OCI-LY1 (cell line): ENCODE measurements at regions not wholly inside any gene's neighbourhood (a gene's known extent, or its start where the extent isn't known, plus 50 kb on each side); places are given as distances from the start of the nearest gene placed in this dataset.

Experiments used
- H2AFZ ChIP-seq: fragments of 200-600 bp; sonication (generic), shearing (Covaris generic); 2 replicates; pipeline ENCODE4 v1.6.0; 2014; ENCODE audit warnings: antibody characterized with exemption, mild to moderate bottlenecking, low read length
- H3F3A ChIP-seq: fragments of 200-600 bp; sonication (generic), shearing (Covaris generic); 2 replicates; pipeline ENCODE4 v1.6.0; 2014; ENCODE audit warnings: mild to moderate bottlenecking, antibody characterized with exemption, low read length, moderate library complexity; ENCODE audit not compliant: insufficient read depth
- H3K27ac ChIP-seq: fragments of 200-600 bp; sonication (generic); 2 replicates; pipeline ENCODE4 v1.5.1; 2014; ENCODE audit warnings: low read length, mixed run types, mild to moderate bottlenecking, low read depth; ENCODE audit not compliant: poor library complexity, severe bottlenecking
- H3K27me3 ChIP-seq: fragments of 200-600 bp; sonication (generic); 2 replicates; pipeline ENCODE4 v1.6.0; 2014; ENCODE audit warnings: antibody characterized with exemption, mild to moderate bottlenecking, low read length, moderate library complexity; ENCODE audit not compliant: insufficient read depth
- H3K36me3 ChIP-seq: fragments of 200-600 bp; sonication (generic); 2 replicates; pipeline ENCODE4 v1.6.1; 2014; ENCODE audit warnings: mild to moderate bottlenecking, antibody characterized with exemption, low read length, moderate library complexity, mixed read lengths; ENCODE audit not compliant: insufficient read depth
- H3K4me1 ChIP-seq: fragments of 200-600 bp; sonication (generic); 2 replicates; pipeline ENCODE4 v1.5.1; 2014; ENCODE audit warnings: mild to moderate bottlenecking, low read length, moderate library complexity; ENCODE audit not compliant: insufficient read depth, severe bottlenecking
- H3K4me2 ChIP-seq: fragments of 200-600 bp; sonication (generic), shearing (Covaris generic); 2 replicates; pipeline ENCODE4 v1.6.1; 2014; ENCODE audit warnings: low read length
- H3K4me3 ChIP-seq: fragments of 200-600 bp; sonication (generic); 2 replicates; pipeline ENCODE4 v1.5.1; 2014; ENCODE audit warnings: low read length, low read depth, mild to moderate bottlenecking, mixed read lengths; ENCODE audit not compliant: poor library complexity, severe bottlenecking
- H3K79me2 ChIP-seq: fragments of 200-600 bp; shearing (Covaris generic); 2 replicates; pipeline ENCODE4 v1.6.1; 2016; ENCODE audit warnings: mixed run types, low read length, mixed read lengths; ENCODE audit not compliant: insufficient read depth
- H3K9ac ChIP-seq: fragments of 200-600 bp; sonication (generic), shearing (Covaris generic); 2 replicates; pipeline ENCODE4 v1.6.1; 2014; ENCODE audit warnings: mild to moderate bottlenecking, low read length, mixed read lengths
- H3K9me2 ChIP-seq: fragments of 200-600 bp; sonication (generic), shearing (Covaris generic); 2 replicates; pipeline ENCODE4 v1.6.1; 2014; ENCODE audit warnings: low read depth, mild to moderate bottlenecking, low read length, mixed read lengths
- H3K9me3 ChIP-seq: fragments of 200-600 bp; shearing (Covaris generic); 2 replicates; pipeline ENCODE4 v1.6.1; 2014; ENCODE audit warnings: low read length, mixed read lengths
- H4K20me1 ChIP-seq: fragments of 200-600 bp; sonication (generic), shearing (Covaris generic); 2 replicates; pipeline ENCODE4 v1.6.0; 2016; ENCODE audit warnings: mild to moderate bottlenecking, low read length; ENCODE audit not compliant: insufficient read depth
- EZH2 ChIP-seq: fragments of 200-600 bp; sonication (generic), shearing (Covaris generic); IDR thresholded peaks from 2 replicates; pipeline ENCODE4 v1.8.0; 2017; ENCODE audit warnings: borderline replicate concordance, mixed run types, mild to moderate bottlenecking, antibody characterized with exemption, low read length, moderate library complexity, mixed read lengths
- TF ChIP-seq, protein P1 (sequence below): fragments of 200-600 bp; sonication (generic), shearing (Covaris generic); IDR thresholded peaks from 2 replicates; pipeline ENCODE4 v1.5.1; 2017; ENCODE audit warnings: mild to moderate bottlenecking, antibody characterized with exemption, low read length, moderate library complexity, mixed read lengths

DNA sequence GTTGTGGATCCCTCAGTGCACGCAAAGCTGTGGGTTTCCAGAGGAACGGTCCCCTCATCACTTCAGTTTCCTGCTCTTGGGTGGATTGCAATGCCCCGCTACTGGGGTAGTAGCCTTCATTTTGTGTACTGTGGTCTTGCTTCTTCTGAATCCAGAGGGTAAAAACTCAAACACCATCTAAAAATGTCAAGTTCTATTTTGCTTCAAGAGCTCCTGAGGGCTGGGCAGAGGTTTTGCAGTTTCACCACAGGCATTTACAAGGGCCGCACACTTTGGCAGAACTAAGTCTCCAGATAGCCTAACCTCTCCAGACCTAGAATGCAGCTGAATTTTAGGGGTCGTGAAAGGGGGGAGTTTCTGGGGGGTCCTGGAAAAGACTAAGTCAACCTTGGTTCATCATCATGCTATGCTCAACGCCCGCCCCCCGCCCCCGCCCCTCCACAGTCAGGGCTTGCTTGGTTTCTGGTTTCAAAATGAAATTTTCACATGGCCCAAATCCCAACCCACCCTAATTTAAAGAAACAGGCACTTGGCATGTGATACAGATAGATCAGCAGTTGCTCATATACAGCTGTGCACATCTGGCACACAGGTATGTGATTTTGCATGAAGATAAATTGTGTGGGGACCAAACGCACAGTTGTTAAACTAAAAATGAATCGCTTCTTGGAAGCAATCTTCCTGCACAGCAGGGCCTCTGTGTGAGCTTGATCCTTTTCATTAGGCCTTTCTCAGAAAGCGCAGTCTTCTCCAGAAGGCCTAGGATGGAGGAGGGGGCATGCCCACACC is 329.6 kb downstream of the OSR1 start:
- no peak for TF ChIP-seq EZH2
- TF ChIP-seq, protein P1, sequence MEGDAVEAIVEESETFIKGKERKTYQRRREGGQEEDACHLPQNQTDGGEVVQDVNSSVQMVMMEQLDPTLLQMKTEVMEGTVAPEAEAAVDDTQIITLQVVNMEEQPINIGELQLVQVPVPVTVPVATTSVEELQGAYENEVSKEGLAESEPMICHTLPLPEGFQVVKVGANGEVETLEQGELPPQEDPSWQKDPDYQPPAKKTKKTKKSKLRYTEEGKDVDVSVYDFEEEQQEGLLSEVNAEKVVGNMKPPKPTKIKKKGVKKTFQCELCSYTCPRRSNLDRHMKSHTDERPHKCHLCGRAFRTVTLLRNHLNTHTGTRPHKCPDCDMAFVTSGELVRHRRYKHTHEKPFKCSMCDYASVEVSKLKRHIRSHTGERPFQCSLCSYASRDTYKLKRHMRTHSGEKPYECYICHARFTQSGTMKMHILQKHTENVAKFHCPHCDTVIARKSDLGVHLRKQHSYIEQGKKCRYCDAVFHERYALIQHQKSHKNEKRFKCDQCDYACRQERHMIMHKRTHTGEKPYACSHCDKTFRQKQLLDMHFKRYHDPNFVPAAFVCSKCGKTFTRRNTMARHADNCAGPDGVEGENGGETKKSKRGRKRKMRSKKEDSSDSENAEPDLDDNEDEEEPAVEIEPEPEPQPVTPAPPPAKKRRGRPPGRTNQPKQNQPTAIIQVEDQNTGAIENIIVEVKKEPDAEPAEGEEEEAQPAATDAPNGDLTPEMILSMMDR = no peak
- Histone ChIP-seq H3K79me2 (no peaks in the 10 kb centered on the region), H3F3A (no peaks in the 10 kb centered on the region), H3K9ac (no peak overlapping the region), H3K4me2 (no peak overlapping the region), H3K27me3 (no peaks in the 10 kb centered on the region), H3K4me1 (no peaks in the 10 kb centered on the region), H3K4me3 (no peak overlapping the region), H3K36me3 (no peaks in the 10 kb centered on the region), H3K9me2 (no peaks in the 10 kb centered on the region), H2AFZ (no peak overlapping the region), H4K20me1 (no peaks in the 10 kb centered on the region), H3K27ac (no peak overlapping the region), H3K9me3 (no peaks in the 10 kb centered on the region)

- Histone ChIP-seq H3K27me3 (no peaks in the 10 kb centered on the region), H3K9ac (no peak overlapping the region), H2AFZ (no peak overlapping the region), H3F3A (no peaks in the 10 kb centered on the region), H3K27ac (no peak overlapping the region), H3K4me1 (no peaks in the 10 kb centered on the region), H3K4me2 (no peak overlapping the region), H3K79me2 (no peaks in the 10 kb centered on the region), H3K9me2 (no peaks in the 10 kb centered on the region), H3K9me3 (no peaks in the 10 kb centered on the region), H4K20me1 (no peaks in the 10 kb centered on the region), H3K4me3 (no peak overlapping the region), H3K36me3 (no peaks in the 10 kb centered on the region)
- TF ChIP-seq, protein P1 = no peak
- no peak for TF ChIP-seq EZH2
These were observed 330.8 kb downstream of the OSR1 start for GRCh38 chr2:19027626-19028025.

DNA sequence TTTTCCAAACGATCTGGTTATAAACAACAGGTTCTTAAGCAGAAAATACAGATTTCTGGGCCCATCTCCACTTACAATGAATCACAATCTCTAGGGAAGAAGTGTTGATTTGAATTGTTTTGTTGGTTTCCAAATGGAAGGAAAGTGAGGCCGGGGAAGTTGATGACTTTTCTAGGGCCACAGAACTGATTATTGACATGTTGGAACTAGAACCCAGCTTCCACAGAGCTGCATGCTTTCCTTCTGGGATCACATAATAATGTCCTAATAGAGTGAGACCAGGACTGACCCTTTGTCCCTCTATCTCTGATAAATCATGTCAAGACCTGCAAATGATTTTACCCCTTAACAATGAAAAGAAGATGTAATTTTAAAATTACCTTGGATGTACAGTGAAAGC is 332.2 kb downstream of the OSR1 start:
- no peak overlapping the region for H3K4me3 ChIP-seq
- no peaks in the 10 kb centered on the region for H3F3A ChIP-seq
- H2AFZ ChIP-seq = no peak overlapping the region
- H3K9ac ChIP-seq = no peak overlapping the region
- no peak overlapping the region for H3K27ac ChIP-seq
- no peaks in the 10 kb centered on the region for H3K27me3 ChIP-seq
- no peak overlapping the region for H3K4me2 ChIP-seq
- H3K9me3 ChIP-seq = no peaks in the 10 kb centered on the region
- TF ChIP-seq, protein P1 = no peak
- no peak for TF ChIP-seq EZH2
- no peaks in the 10 kb centered on the region for H3K36me3 ChIP-seq
- H3K79me2 ChIP-seq = no peaks in the 10 kb centered on the region
- no peaks in the 10 kb centered on the region for H3K4me1 ChIP-seq
- H3K9me2 ChIP-seq = no peaks in the 10 kb centered on the region
- no peaks in the 10 kb centered on the region for H4K20me1 ChIP-seq
